Left ventricle myocardium inferior (tissue), 1 donor: ENCODE measurements at regions not wholly inside any gene's neighbourhood (a gene's known extent, or its start where the extent isn't known, plus 50 kb on each side); places are given as distances from the start of the nearest gene placed in this dataset.

Experiments used
- DNase-seq: peaks from one replicate; pipeline ENCODE4 v3.0.0-alpha.2; 2020
- H3K27ac ChIP-seq: fragments of 200-600 bp; replicated peaks from 2 replicates; pipeline ENCODE4 v1.8.0; 2021
- H3K27me3 ChIP-seq: fragments of 200-600 bp; 2 replicates; pipeline ENCODE4 v1.8.0; 2021; ENCODE audit warnings: low read depth
- H3K36me3 ChIP-seq: fragments of 200-600 bp; 2 replicates; pipeline ENCODE4 v1.8.0; 2021
- H3K4me1 ChIP-seq: fragments of 200-600 bp; 2 replicates; pipeline ENCODE4 v1.8.0; 2021
- H3K4me3 ChIP-seq: fragments of 200-600 bp; 2 replicates; pipeline ENCODE4 v1.8.0; 2021; ENCODE audit warnings: mild to moderate bottlenecking, moderate library complexity
- H3K9me3 ChIP-seq: fragments of 200-600 bp; replicated peaks from 2 replicates; pipeline ENCODE4 v1.8.0; 2021
- intact Hi-C: fragments of 100-400 bp; cut with micrococcal nuclease; formaldehyde crosslinking; loops from one replicate; pipeline ENCODE4 v1.11.0; 2022
- TF ChIP-seq, protein P1 (sequence below): fragments of 200-600 bp; IDR thresholded peaks from 2 replicates; pipeline ENCODE4 v1.8.0; 2021; ENCODE audit warnings: antibody characterized with exemption, mild to moderate bottlenecking, borderline replicate concordance
- donor health status: DM: no; HTN: yes; CAD: no; lungs with severe emphysema.

DNA sequence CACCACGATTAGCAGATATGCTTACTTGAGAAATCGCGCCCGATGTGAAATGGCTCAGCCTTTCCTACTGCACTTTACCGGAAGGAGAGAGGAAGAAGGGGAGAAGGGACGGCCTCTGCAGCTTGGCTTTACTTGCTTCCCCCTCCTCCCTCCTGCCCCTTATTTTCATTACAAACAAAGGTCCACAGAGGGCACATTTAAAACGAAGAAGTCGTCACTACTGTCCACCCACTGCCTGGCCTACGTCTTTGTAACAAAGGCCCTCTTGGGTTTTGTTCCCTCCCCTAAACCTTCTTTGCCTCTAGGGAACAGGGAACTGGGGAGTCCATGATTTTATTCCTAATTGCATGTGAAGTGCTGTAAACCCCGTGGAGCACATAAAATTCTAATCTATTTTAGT is 308.5 kb downstream of the LMX1A start:
- Histone ChIP-seq H3K36me3 (no peaks in the 10 kb centered on the region), H3K4me3 (no peak overlapping the region), H3K27me3 (peaks cover 10% of the 10 kb centered on the region), H3K27ac (no peak overlapping the region), H3K9me3 (no peaks in the 10 kb centered on the region), H3K4me1 (no peaks in the 10 kb centered on the region)
- no peak for DNase-seq
- intact Hi-C loops: no loop called here
- TF ChIP-seq, protein P1, sequence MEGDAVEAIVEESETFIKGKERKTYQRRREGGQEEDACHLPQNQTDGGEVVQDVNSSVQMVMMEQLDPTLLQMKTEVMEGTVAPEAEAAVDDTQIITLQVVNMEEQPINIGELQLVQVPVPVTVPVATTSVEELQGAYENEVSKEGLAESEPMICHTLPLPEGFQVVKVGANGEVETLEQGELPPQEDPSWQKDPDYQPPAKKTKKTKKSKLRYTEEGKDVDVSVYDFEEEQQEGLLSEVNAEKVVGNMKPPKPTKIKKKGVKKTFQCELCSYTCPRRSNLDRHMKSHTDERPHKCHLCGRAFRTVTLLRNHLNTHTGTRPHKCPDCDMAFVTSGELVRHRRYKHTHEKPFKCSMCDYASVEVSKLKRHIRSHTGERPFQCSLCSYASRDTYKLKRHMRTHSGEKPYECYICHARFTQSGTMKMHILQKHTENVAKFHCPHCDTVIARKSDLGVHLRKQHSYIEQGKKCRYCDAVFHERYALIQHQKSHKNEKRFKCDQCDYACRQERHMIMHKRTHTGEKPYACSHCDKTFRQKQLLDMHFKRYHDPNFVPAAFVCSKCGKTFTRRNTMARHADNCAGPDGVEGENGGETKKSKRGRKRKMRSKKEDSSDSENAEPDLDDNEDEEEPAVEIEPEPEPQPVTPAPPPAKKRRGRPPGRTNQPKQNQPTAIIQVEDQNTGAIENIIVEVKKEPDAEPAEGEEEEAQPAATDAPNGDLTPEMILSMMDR: no peak

DNA sequence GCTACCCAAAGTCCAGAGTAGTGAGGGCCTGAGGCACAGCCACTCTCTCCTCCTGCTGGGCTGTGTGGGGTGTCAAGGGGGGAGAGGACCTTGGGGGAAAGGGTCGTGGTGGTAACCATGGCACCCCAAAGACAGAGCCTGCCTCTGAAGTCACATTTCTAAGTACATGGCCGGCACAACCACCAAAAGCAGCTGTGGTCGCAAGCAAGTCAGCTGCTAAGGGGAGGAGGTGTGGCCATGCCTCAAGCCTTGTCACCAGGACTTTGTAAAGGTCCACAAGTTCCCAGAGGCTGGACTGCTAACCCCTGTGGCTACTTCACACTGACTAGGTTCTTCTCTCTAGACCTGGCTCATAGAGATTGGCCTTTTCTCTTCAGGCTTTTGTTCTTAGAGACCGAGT is 310.6 kb downstream of the LMX1A start:
- TF ChIP-seq, protein P1: no peak

DNA sequence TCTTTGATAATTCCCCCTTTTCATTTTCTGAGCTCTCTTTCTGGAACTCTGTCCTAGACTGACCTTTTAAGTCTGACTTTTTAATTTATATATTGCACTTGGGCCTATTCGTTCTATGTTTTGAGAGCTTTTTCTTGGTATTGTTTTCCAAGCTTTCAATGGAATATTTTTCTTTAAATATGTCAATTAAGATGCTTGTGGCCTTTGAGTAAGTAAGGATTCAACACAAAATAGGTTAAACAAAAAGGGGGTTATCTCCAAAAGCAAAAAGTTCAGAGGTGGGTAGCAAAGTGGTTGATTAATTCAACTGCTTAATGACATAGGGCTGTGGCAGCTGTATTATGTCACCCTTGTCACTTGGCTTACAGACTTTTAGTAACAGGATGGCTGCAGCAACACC is 315.9 kb downstream of the LMX1A start:
- TF ChIP-seq, protein P1: no peak
- intact Hi-C loops: no loop called here
- Histone ChIP-seq H3K27me3 (no peaks in the 10 kb centered on the region), H3K9me3 (no peaks in the 10 kb centered on the region), H3K4me3 (no peak overlapping the region), H3K27ac (no peak overlapping the region), H3K36me3 (no peaks in the 10 kb centered on the region), H3K4me1 (no peaks in the 10 kb centered on the region)
- DNase-seq: no peak

More for the DNA sequence above, 310.6 kb downstream of the LMX1A start:
- no peaks in the 10 kb centered on the region for H3K9me3 ChIP-seq
- H3K4me1 ChIP-seq: no peaks in the 10 kb centered on the region
- H3K4me3 ChIP-seq: no peak overlapping the region
- H3K27ac ChIP-seq: no peak overlapping the region
- DNase-seq: no peak
- no peaks in the 10 kb centered on the region for H3K36me3 ChIP-seq
- H3K27me3 ChIP-seq: peaks cover 10% of the 10 kb centered on the region
- intact Hi-C loops: no loop called here

DNA sequence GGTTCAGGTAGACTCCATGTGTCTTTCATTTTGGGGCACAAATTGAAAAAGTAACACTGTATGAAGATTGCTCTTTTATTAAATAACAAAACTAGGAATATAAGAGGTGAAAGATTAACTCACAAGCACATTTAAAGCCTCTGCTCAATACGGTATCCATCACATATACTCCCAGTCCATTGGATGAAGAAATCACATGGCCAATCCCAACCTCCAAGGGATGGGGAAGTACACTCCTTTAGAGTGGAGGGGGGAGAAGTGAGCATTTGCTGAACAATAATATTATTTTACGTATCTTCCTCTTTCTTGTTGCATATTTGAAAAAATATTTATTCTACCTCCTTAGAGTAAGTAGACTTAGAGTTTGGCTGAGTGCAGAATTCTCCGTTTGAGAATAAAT is 316.5 kb downstream of the LMX1A start:
- no peaks in the 10 kb centered on the region for H3K9me3 ChIP-seq
- no peak overlapping the region for H3K4me3 ChIP-seq
- H3K36me3 ChIP-seq: no peaks in the 10 kb centered on the region
- H3K27me3 ChIP-seq: no peaks in the 10 kb centered on the region
- no peak for DNase-seq
- H3K4me1 ChIP-seq: no peaks in the 10 kb centered on the region
- TF ChIP-seq, protein P1: no peak
- intact Hi-C loops: no loop called here
- no peak overlapping the region for H3K27ac ChIP-seq

DNA sequence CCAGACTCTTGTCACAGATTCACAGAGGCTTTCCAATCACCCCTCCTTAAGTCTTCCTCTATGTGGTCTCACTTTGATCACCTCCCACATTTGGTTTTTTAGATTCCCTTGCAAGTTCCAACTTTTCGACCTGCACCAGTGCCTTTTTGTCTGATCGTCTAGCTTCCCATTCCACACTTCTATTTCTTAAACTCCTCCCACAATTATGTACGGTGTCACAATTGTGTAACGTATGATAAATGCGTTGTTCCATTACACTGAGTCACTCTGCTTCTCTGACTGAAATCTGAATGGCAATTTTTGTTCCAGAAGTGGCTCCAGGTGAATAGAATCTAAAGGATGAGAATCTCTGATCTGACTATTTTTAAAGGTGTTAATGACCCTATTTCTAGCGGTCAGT is 320.1 kb downstream of the LMX1A start:
- intact Hi-C loops: no loop called here
- no peaks in the 10 kb centered on the region for H3K36me3 ChIP-seq
- TF ChIP-seq, protein P1: no peak

More for the DNA sequence above, 320.1 kb downstream of the LMX1A start:
- Histone ChIP-seq H3K4me3 (no peak overlapping the region), H3K27ac (no peak overlapping the region), H3K9me3 (no peaks in the 10 kb centered on the region), H3K27me3 (no peaks in the 10 kb centered on the region), H3K4me1 (no peaks in the 10 kb centered on the region)
- no peak for DNase-seq
